ENCODE measurements at regions not wholly inside any gene's neighbourhood (a gene's known extent, or its start where the extent isn't known, plus 50 kb on each side); places are given as distances from the start of the nearest gene placed in this dataset.

DNA sequence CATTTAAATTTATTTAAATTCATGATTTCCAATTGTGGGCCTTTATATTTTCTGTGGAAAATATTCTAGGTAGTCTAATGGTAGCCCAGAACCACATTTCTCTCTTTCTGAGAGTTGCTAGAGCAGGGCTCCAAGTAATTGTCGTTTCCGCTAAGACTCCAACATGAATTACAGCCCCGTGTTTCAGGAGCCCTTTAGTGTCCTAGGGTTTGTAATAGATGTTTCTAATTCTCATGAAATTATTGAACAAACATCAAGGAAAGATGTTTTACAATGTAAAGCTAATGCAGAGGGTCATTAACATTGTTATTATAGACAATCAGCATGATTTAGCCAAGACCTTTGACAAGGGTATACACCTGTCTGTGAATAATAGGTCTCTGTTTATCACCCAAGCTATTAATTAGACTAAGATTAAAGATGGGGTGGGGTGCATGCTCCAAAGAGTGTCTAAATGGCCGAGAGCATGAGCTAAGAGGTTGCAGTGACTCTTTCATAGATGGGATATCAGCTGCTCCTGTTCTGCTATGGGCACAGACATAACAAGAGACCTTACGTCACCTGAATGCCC lies 81.8 kb upstream of the NTM start:
- TF ChIP-seq, protein P1, sequence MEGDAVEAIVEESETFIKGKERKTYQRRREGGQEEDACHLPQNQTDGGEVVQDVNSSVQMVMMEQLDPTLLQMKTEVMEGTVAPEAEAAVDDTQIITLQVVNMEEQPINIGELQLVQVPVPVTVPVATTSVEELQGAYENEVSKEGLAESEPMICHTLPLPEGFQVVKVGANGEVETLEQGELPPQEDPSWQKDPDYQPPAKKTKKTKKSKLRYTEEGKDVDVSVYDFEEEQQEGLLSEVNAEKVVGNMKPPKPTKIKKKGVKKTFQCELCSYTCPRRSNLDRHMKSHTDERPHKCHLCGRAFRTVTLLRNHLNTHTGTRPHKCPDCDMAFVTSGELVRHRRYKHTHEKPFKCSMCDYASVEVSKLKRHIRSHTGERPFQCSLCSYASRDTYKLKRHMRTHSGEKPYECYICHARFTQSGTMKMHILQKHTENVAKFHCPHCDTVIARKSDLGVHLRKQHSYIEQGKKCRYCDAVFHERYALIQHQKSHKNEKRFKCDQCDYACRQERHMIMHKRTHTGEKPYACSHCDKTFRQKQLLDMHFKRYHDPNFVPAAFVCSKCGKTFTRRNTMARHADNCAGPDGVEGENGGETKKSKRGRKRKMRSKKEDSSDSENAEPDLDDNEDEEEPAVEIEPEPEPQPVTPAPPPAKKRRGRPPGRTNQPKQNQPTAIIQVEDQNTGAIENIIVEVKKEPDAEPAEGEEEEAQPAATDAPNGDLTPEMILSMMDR (IDR thresholded peaks at IDR 0.05) = no peak
- no peak for TF ChIP-seq POLR2A (IDR thresholded peaks at IDR 0.05)
